Osteocyte (in vitro differentiated cells): ENCODE measurements at regions not wholly inside any gene's neighbourhood (a gene's known extent, or its start where the extent isn't known, plus 50 kb on each side); places are given as distances from the start of the nearest gene placed in this dataset.

ENCODE experiments used
- DNase-seq: peaks from one replicate; pipeline ENCODE4 v3.0.0; 2021; ENCODE audit warnings: mixed read lengths; ENCODE audit not compliant: unreplicated experiment; ENCODE audit errors: extremely low spot score
- H3K27ac Mint-ChIP-seq: one replicate; pipeline ENCODE4 v1.8.0; 2021; ENCODE audit warnings: mild to moderate bottlenecking, mixed read lengths; ENCODE audit not compliant: unreplicated experiment
- H3K27me3 Mint-ChIP-seq: one replicate; pipeline ENCODE4 v1.8.0; 2021; ENCODE audit warnings: mixed read lengths; ENCODE audit not compliant: unreplicated experiment
- H3K36me3 Mint-ChIP-seq: one replicate; pipeline ENCODE4 v1.8.0; 2021; ENCODE audit warnings: mixed read lengths; ENCODE audit not compliant: unreplicated experiment
- H3K4me1 Mint-ChIP-seq: one replicate; pipeline ENCODE4 v1.8.0; 2021; ENCODE audit warnings: mixed read lengths; ENCODE audit not compliant: unreplicated experiment
- H3K4me3 Mint-ChIP-seq: one replicate; pipeline ENCODE4 v1.8.0; 2021; ENCODE audit warnings: mild to moderate bottlenecking, moderate library complexity, mixed read lengths; ENCODE audit not compliant: unreplicated experiment
- H3K9me3 Mint-ChIP-seq: one replicate; pipeline ENCODE4 v1.8.0; 2021; ENCODE audit warnings: mixed read lengths; ENCODE audit not compliant: unreplicated experiment
- TF ChIP-seq, protein P1 (sequence below): fragments of 200-600 bp; sonication (generic); IDR thresholded peaks from 2 replicates; pipeline ENCODE4 v1.5.0; 2021; ENCODE audit warnings: antibody characterized with exemption, mild to moderate bottlenecking, moderate library complexity

GRCh38 chr1:8134546-8135235, 108.6 kb upstream of the ERRFI1 start:
- DNase-seq, result no peak
- Mint-ChIP-seq H3K27ac (peak overlapping the region; percentile 93), H3K4me3 (peak overlapping the region; percentile 55), H3K9me3 (no peaks in the 10 kb centered on the region), H3K36me3 (no peaks in the 10 kb centered on the region), H3K4me1 (peaks cover 64% of the 10 kb centered on the region), H3K27me3 (no peaks in the 10 kb centered on the region)
- TF ChIP-seq, protein P1, sequence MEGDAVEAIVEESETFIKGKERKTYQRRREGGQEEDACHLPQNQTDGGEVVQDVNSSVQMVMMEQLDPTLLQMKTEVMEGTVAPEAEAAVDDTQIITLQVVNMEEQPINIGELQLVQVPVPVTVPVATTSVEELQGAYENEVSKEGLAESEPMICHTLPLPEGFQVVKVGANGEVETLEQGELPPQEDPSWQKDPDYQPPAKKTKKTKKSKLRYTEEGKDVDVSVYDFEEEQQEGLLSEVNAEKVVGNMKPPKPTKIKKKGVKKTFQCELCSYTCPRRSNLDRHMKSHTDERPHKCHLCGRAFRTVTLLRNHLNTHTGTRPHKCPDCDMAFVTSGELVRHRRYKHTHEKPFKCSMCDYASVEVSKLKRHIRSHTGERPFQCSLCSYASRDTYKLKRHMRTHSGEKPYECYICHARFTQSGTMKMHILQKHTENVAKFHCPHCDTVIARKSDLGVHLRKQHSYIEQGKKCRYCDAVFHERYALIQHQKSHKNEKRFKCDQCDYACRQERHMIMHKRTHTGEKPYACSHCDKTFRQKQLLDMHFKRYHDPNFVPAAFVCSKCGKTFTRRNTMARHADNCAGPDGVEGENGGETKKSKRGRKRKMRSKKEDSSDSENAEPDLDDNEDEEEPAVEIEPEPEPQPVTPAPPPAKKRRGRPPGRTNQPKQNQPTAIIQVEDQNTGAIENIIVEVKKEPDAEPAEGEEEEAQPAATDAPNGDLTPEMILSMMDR, result no peak

GRCh38 chr1:8133657-8134430, 107.7 kb upstream of the ERRFI1 start:
- Mint-ChIP-seq H3K27ac (peak overlapping the region; percentile 93), H3K27me3 (no peaks in the 10 kb centered on the region)
- DNase-seq, result peak; percentile 89

GRCh38 chr1:8133190-8133589, 107.1 kb upstream of the ERRFI1 start:
- no peak for DNase-seq
- Mint-ChIP-seq H3K27ac (peak overlapping the region; percentile 93), H3K36me3 (no peaks in the 10 kb centered on the region), H3K27me3 (no peaks in the 10 kb centered on the region), H3K4me1 (peaks cover 57% of the 10 kb centered on the region), H3K4me3 (peak overlapping the region; percentile 3), H3K9me3 (no peaks in the 10 kb centered on the region)
- TF ChIP-seq, protein P1, result no peak

More at GRCh38 chr1:8133657-8134430, 107.7 kb upstream of the ERRFI1 start:
- TF ChIP-seq, protein P1, result no peak
- Mint-ChIP-seq H3K9me3 (no peaks in the 10 kb centered on the region), H3K4me3 (peak overlapping the region; percentile 55), H3K36me3 (no peaks in the 10 kb centered on the region), H3K4me1 (peaks cover 64% of the 10 kb centered on the region)

GRCh38 chr1:8127171-8127641, 101.1 kb upstream of the ERRFI1 start:
- H3K27ac Mint-ChIP-seq, result peak overlapping the region; percentile 40
- H3K4me1 Mint-ChIP-seq, result peaks cover 17% of the 10 kb centered on the region
- TF ChIP-seq, protein P1, result no peak
- no peaks in the 10 kb centered on the region for H3K27me3 Mint-ChIP-seq
- H3K9me3 Mint-ChIP-seq, result no peaks in the 10 kb centered on the region
- H3K36me3 Mint-ChIP-seq, result peaks cover 2% of the 10 kb centered on the region
- H3K4me3 Mint-ChIP-seq, result no peak overlapping the region
- no peak for DNase-seq
